ENCODE measurements at regions not wholly inside any gene's neighbourhood (a gene's known extent, or its start where the extent isn't known, plus 50 kb on each side); places are given as distances from the start of the nearest gene placed in this dataset.

- Mint-ChIP-seq H3K36me3 (ENCODE audit: low read depth) (no peaks in the 10 kb centered on the region), H3K4me1 (no peaks in the 10 kb centered on the region), H3K9me3 (peaks cover 9% of the 10 kb centered on the region), H3K27ac (no peak overlapping the region), H3K27me3 (no peaks in the 10 kb centered on the region), H3K4me3 (no peak overlapping the region)
- ChIA-PET CTCF (no interaction called here), POLR2A (no interaction called here)
- ATAC-seq (ENCODE audit: low read depth) (no peak), DNase-seq (no peak)
- no peak for TF ChIP-seq CTCF (IDR thresholded peaks at IDR 0.05)
- intact Hi-C loops (cut with micrococcal nuclease), result no loop called here
Measured at GRCh38 chr1:239662950-239663349, 276.6 kb downstream of the CHRM3 start.

GRCh38 chr1:239672256-239672655 is 285.9 kb downstream of the CHRM3 start:
- ChIA-PET CTCF (no interaction called here), POLR2A (no interaction called here)
- DNase-seq (no peak), ATAC-seq (ENCODE audit: low read depth) (no peak)
- intact Hi-C loops (cut with micrococcal nuclease), result no loop called here
- H3K27me3 Mint-ChIP-seq, result no peaks in the 10 kb centered on the region
- no peaks in the 10 kb centered on the region for H3K36me3 Mint-ChIP-seq (ENCODE audit: low read depth)
- peaks cover 2% of the 10 kb centered on the region for H3K9me3 Mint-ChIP-seq
- H3K27ac Mint-ChIP-seq, result no peak overlapping the region
- no peak for TF ChIP-seq CTCF (IDR thresholded peaks at IDR 0.05)
- no peaks in the 10 kb centered on the region for H3K4me1 Mint-ChIP-seq
- H3K4me3 Mint-ChIP-seq, result no peak overlapping the region

GRCh38 chr1:239675735-239676134 is 289.4 kb downstream of the CHRM3 start:
- TF ChIP-seq CTCF (IDR thresholded peaks at IDR 0.05), result no peak
- no peaks in the 10 kb centered on the region for H3K36me3 Mint-ChIP-seq (ENCODE audit: low read depth)
- no peak for ATAC-seq (ENCODE audit: low read depth)
- no peaks in the 10 kb centered on the region for H3K4me1 Mint-ChIP-seq
- no peak overlapping the region for H3K4me3 Mint-ChIP-seq
- POLR2A ChIA-PET, result no interaction called here
- CTCF ChIA-PET, result no interaction called here
- intact Hi-C loops (cut with micrococcal nuclease), result no loop called here
- no peak overlapping the region for H3K27ac Mint-ChIP-seq
- H3K9me3 Mint-ChIP-seq, result peaks cover 2% of the 10 kb centered on the region
- no peak for DNase-seq
- H3K27me3 Mint-ChIP-seq, result no peaks in the 10 kb centered on the region

GRCh38 chr1:239676522-239677273 is 290.3 kb downstream of the CHRM3 start:
- Mint-ChIP-seq H3K27ac (no peak overlapping the region), H3K27me3 (no peaks in the 10 kb centered on the region), H3K9me3 (peaks cover 2% of the 10 kb centered on the region), H3K36me3 (ENCODE audit: low read depth) (no peaks in the 10 kb centered on the region), H3K4me1 (no peaks in the 10 kb centered on the region), H3K4me3 (no peak overlapping the region)
- DNase-seq (no peak), ATAC-seq (ENCODE audit: low read depth) (no peak)
- CTCF ChIA-PET, result no interaction called here
- POLR2A ChIA-PET, result no interaction called here
- intact Hi-C loops (cut with micrococcal nuclease), result no loop called here
- no peak for TF ChIP-seq CTCF (IDR thresholded peaks at IDR 0.05)

- Mint-ChIP-seq H3K9me3 (peaks cover 2% of the 10 kb centered on the region), H3K4me3 (no peak overlapping the region), H3K27ac (no peak overlapping the region), H3K36me3 (ENCODE audit: low read depth) (no peaks in the 10 kb centered on the region), H3K4me1 (no peaks in the 10 kb centered on the region), H3K27me3 (no peaks in the 10 kb centered on the region)
- ATAC-seq (ENCODE audit: low read depth) (no peak), DNase-seq (no peak)
- intact Hi-C loops (cut with micrococcal nuclease), result no loop called here
- ChIA-PET POLR2A (no interaction called here), CTCF (no interaction called here)
- TF ChIP-seq CTCF (IDR thresholded peaks at IDR 0.05), result no peak
Measured at GRCh38 chr1:239677362-239677761, 291.0 kb downstream of the CHRM3 start.

All from activated B cell treated with CpG ODN at 0.5 μM for 24 hours (primary cell).